ENCODE measurements at regions not wholly inside any gene's neighbourhood (a gene's known extent, or its start where the extent isn't known, plus 50 kb on each side); places are given as distances from the start of the nearest gene placed in this dataset.

- TF ChIP-seq EZH2 (IDR thresholded peaks at IDR 0.05; ENCODE audit: insufficient read depth, poor library complexity, severe bottlenecking) (no peak), EZH2phosphoT487 (IDR thresholded peaks at IDR 0.05; ENCODE audit: insufficient read depth, low read depth) (no peak)
These were observed 98.6 kb downstream of the NOL4 start for GRCh38 chr18:34126121-34126520.
